Cerebellar cortex (tissue), 1 donor: ENCODE measurements at regions not wholly inside any gene's neighbourhood (a gene's known extent, or its start where the extent isn't known, plus 50 kb on each side); places are given as distances from the start of the nearest gene placed in this dataset.

Experiments used
- DNase-seq: peaks from one replicate; pipeline ENCODE4 v3.0.0-alpha.2; 2015; ENCODE audit warnings: low spot score

DNA sequence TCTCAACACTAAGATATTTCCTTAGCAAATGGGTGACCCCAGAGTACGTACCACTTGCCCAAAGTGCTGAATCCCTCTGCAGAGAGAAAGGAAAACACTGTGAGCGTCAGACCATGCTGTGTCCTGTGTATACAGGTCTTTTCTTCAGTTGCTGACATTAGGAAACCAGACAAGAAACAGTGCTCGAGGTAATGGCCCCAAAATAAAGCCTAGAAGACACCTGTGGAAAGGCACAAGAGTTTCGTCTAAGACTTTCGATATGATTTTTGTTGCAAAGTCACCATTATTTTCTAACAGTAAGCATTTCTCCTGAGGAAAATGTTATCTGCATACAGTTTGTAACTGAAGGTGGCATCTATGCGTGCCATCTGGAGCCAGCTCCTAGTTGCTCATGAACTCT is 62.0 kb upstream of the SIMC1 start:
- no peak for DNase-seq

DNA sequence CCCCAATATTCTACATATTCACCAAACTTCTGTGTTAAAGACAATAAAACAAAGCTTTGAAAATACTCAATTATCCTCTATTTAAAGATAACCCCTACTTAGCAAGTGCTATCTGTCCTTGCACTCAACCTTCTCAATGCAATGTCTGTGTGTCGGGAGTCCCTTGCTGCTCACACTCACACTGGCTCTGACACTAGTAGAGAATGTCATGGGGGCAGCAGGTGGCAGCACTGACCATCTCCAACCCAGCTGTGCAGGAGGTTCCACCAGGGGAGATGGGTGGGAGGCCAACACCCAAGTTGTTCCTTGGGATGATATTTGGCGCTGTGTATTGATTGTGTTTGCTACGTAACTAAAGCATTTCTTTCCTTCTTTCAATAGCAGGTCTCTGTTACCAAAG is 59.4 kb upstream of the SIMC1 start:
- DNase-seq, result no peak

DNA sequence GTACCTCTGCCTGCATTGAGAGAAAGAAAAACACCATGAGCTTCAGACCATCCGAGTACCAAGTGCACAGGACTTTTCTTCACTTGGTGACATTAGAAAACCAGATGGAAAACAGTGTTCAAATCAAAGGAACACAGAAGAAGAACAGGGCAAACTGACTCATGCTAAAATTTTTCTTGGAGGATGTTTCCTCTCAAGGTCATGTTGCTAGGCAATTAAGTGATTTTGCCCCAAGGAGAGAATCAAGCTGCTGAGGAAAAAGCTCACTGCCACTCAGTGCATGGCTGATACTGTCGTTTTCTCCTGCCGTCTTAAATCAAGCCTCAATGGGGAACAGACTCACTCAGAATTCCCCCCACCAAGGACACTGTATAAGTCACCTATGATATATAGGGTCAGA is 57.9 kb upstream of the SIMC1 start:
- no peak for DNase-seq

DNA sequence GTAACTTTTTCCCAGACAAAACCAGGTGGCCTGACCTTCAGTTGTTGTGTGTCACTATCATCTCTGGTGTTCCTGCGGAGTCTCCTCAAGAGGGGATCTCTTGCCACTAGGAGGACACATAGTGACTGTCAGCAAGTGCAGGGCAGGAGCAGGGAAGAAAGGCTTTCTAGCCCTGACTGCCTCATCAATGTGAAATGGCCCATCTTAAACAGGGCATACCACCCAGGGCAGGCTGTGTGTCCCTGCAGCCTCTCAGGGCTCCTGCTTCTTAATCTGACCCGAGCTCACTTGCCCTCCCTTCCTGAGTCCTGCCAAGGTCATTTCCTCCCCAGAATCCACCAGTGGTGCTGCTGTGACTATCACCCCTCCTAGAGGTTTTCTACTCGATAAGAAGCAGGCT is 57.4 kb upstream of the SIMC1 start:
- no peak for DNase-seq

DNA sequence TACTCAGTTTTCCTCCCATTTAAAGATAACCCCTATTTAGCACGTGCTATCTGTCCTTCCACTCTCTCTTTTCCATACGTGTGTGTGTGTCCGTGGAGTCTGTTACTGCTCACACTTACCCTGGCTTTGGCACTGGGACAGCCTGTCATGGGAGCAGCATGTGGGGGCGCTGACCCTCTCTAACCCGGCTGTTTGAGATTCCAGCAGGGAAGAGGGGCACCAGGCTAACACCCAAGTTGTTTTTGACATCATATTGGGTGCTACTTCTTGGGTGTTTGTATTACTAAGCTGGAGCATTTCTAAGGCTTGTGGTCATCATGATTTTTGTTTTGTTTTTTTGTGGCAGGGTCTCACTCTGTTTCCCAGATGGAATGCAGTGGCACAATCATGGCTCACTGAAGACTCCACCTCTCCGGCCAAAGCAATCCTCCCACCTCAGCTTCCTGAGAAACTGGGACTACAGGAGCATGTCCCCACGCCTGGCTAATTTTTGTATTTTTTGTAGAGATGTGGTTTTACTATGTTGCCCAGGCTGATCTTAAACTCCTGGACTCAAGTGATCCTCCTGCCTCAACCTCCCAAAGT is 56.9 kb upstream of the SIMC1 start:
- DNase-seq, result no peak

DNA sequence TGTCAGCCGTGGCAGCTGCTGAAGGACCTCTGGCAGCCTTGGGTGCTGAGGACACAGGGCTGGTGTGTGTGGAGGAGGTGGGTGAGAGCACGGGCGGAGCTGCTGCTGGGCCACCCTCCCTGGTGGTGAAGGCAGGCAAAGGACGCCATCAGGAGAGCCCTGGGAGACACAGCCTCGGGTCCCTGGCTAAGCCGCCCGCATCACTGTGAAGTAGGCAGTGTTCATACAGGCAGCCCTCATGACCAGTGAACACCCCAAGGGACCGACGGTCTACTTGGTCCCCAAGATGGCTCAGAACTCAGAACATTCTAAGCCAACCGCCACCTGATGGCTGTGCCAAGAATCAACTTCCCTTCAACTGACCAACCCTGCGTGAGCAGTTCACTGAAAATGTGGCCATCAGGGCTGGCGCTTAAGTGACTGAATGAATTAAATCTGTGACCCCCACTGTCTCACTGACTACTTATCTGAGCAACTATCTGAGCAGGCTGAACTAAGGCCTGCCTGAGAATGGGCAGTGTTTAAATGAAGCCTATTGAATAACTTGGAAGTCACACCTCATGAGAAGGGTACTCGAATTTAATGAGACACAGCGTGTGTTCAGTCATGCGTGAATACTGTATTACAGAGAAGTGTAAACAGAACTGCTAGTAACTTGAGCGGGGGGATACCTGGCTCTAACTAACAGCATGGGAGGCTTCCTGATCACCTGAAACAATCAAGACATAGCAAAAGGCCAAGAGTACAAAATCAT is 54.7 kb upstream of the SIMC1 start:
- DNase-seq, result peak; percentile 3

DNA sequence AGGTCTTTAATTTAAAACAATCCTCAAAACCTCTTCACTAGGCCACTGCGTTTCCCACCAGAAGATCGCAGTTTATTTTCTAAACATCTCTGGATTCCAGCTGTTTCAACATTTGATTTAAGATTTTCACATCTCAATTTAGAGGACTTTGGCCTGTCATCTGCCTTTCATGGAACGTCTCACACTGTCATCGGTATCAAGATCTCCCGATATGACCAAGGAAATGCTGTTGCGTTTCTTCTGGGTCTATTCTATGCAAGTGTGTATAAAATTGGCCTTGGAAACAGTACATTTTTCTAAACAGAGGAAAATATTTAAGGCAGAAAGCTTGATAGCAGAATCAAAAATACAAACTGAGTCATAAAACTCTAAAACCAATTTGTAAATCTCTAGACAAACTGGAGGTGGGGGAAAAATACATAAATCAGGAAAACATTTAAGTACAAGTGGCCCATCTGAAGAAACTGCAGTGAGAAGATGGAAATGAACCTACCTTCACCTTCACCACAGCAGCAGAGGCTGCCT is 53.6 kb upstream of the SIMC1 start:
- DNase-seq, result no peak

DNA sequence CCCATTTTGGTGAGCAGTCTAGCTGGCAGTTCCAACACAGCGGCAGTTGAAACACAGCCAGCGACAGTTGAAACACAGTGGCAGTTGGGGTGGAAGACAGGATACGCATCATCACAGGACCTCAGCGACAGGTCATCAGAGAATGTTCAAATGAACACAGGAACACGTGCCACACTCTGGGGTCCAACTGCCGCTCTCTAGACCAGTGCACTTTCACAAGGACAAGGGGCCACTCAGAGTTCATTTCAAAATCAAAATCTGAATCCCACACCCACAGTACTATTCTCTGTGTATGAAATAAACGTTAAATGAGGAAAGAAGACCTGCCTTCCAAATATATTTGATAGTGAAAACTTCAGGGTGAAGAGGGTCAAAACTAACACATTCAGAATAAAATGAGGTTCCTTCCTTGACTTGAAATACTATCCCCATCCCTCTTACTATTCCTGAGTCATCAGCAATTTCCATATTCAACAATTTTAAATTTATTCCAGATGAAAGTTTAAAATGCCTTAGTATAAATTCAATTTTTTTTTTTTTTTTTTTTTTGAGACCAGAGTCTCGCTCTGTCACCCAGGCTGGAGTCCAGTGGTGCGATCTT is 53.0 kb upstream of the SIMC1 start:
- no peak for DNase-seq

DNA sequence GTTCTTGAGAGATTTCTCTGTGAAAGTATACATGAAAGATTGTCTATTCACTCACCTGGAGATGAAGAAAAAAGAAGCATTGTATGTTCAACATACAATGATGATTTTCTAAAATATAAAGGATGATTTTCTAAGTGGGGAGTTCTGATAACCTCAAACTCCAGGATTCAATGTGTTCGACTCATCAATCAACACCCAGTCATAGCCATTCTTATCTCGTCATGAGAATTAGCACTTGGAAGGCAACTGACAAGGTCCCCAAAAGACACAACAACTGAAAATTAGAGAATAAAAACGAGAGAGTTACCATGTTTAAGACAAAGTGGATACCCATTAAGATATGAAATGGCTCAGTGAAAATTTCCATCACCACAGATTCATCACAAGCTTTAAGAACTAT is 52.1 kb upstream of the SIMC1 start:
- no peak for DNase-seq

DNA sequence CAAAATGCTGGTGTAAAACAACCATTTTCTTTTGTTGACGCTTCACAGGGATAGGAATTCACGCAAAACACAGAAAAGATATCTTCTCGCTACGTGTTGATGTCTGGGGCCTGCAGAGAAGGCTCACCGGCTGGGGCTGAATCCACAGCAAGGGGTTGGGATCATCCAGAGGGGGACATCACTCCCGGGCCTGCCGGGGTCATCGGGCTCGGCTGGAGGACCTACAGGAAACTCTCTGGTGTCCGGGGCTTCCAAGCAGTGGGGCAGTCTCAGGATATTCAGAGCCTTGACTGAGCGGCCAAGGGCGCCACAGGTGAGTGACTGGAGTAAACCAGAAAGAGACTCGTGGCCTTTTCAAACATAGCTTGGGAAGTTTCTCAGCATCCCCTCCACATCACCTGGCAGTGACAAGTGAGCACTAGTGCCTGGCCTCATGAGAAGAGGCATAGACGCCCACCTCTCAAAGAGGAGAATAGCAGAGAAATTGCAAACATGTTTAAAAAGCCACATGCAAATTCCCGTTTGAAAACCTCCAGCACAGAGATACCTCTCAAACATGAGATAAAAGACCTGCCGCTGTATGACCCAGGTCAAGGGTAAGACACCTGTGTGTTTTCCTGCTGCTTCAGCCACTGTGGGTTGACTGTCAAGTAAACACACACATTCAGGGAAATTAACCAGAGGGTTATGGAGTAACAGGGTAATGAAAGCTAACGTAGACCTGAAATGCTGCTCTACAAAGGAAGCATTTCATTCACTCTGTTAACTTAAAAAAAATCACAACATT is 50.8 kb upstream of the SIMC1 start:
- DNase-seq, result no peak

DNA sequence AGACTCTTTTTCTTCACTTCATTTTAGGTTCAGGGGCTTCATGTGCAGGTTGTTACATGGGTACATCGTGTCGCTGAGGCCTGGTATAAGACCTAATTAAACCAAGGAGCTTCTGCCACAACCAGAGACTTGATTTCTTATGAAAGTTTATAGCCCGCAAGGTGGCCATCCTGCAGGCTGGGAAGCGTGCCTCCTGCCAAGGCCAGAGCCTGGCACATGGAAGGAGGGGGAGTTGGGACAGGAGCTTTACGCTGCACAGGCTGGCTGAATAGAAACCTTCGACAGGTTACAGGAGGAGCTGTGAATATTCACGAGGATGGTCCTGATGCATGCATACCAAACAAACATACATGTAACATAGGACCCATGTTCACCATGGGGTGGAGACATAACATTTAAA is 50.1 kb upstream of the SIMC1 start:
- DNase-seq, result no peak
